NCI-H2196 (cell line): ENCODE measurements at regions not wholly inside any gene's neighbourhood (a gene's known extent, or its start where the extent isn't known, plus 50 kb on each side); places are given as distances from the start of the nearest gene placed in this dataset.
"Not testable (repeated sequence)": the region's sequence is repeated elsewhere in the genome, so short reads cannot be mapped to it uniquely, and the experiment has no call there.

ENCODE experiments used
- DNase-seq: peaks from one replicate; lab custom pipeline; 2025; ENCODE audit not compliant: unreplicated experiment; lab: John Stamatoyannopoulos, UW

GRCh38 chr2:150267651-150268415 lies 219.6 kb downstream of the RND3 start:
- no peak for DNase-seq

DNA sequence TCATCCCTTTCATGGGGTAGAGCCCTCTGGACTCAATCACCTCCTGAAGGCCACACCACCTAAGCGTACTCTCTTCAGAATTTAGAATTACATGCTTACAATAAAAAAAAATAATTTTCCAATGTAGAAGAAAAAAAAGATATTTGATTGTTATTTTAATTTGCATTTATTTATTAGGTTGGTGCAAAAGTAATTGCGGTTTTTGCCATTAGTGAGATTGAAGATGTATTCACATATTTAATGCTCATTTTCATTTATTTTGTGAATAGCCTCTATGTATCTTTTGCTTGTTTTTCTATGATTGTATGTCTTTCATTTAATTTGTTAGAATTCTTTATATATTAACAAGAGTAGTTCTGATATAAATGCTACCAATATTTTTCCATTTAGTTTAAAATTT lies 220.5 kb downstream of the RND3 start:
- no peak for DNase-seq

DNA sequence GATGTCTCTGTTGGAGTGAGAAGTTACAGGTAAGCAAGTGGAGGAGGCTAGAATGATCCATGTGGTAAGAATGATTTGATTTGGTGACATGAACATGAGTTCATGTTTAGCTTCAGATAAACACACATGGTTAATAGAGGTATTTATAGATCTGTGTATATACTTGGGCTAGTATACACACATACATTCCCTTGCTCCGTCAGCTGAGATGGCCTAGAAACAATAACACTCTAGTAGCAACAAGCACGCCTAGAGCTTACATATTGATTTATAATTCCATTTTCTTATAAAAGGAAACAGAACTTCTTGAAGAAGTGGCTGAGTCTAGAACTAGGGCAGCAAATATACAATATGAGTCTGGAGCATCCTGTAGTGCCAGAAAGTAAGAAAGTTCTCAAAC lies 223.0 kb downstream of the RND3 start:
- no peak for DNase-seq

DNA sequence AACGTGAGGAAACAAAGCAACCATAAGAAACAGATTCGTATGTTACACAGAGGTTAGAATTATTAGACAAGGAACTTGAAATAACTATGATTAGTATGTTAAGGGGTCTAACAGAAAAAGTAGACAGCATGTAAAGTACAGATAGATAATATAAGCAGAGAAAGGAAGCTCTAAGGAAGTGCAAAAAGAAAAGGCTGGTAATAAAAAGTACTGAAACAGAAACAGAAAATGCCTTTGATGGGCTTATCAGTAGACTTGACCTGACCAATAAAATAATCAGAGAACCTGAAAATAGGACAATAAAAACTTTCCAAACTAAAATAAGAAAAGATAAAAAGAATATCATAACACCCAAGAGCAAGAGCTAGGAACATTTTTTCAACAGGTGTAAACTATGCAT lies 225.8 kb downstream of the RND3 start:
- no peak for DNase-seq

DNA sequence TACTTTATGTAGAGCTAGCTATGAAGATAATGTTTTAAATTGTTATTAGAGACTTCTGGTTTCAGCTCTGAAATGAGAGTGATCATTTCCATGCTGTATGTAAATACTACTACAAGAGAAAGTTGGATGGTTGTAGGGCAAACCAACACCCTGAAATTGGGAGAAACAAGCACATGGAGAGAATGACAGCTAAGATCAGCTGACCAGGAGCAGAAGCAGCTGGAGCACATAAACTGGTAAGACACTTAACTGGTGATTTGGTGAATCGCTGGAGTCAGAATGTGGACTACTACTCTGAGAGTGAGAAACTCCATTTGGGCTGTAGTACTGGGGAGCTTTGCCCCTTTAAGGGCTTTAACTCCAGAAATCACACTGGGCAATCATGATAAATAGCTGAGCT lies 226.8 kb downstream of the RND3 start:
- DNase-seq = no peak

DNA sequence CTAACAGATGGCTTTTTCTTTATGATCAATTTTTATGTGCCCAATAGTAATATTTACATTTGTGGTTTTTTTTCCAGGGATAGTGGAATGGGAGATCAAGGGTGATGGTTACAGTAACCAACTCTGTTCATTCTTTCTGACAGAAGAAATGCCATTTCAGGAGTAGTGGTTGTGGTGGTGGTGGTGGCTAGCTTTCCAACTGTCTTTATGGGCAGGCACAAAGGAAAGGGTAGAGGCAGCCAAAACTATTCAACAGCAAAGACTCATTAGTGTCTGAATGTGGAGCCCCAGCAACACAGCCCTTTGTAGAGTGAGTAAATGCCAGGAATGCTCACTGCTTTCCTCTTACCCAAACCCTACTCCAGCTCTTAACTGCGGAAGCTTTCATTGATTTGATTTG lies 227.7 kb downstream of the RND3 start:
- DNase-seq = no peak

DNA sequence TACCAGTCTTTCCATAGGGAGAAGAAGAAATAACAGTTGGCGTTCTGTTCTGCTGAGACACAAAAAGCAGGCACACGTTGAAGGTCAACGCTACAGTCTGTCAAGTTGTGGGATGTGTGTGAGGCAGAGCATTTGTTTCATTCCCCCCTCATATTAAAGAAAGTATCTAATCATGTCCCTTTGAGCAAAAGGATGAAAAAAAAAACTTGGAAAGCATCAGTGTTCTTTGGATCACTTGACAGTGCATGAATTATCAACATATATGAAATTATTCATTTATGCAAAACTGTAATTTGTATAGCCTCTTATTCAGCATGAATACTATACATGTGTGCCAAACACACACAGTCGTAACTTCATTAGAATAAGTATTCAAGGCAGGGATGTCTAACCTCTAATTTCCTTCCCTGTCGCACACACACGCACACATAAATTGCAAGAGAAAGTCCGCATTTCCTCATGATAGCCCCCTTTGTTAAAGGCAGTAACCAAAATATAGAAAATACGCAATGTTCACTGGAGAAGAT lies 228.6 kb downstream of the RND3 start:
- DNase-seq = no peak

GRCh38 chr2:150256736-150257135 lies 230.7 kb downstream of the RND3 start:
- DNase-seq = no peak

DNA sequence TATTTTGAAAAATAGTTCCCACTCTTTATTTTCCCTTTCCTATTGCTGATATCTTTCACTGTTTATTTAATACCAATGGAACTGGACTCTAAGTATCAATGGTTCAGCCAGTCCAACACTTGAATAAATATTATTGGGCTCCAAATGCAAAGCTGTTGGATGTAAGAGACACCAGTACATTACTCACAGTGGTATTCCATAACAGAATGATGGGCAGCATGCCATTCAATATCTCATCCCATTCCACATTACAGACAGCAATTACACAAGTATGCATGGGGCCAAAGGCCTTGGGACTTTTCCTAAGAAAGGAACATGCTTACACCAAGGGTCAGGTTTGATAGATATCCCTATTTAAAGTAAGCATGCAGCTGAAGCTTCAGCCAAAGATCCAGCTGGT lies 231.9 kb downstream of the RND3 start:
- DNase-seq = no peak

DNA sequence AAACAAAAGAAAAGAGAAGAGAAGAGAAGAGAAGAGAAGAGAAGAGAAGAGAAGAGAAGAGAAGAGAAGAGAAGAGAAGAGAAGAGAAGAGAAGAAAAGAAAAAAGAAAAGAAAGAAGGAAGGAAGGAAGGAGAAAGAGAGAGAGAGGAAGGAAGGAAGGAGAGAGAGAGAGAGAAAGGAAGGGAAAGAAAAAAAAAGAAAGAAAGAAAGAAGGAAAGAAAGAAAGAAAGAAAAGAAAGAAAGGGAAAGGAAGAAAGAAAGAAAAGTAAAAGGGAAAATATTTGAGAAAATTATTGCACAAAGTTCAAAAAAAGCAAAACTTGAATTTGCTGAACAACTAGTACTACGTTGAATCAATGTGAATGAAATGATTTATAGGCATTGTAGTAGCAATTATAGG lies 237.7 kb downstream of the RND3 start:
- DNase-seq = not testable (repeated sequence)

DNA sequence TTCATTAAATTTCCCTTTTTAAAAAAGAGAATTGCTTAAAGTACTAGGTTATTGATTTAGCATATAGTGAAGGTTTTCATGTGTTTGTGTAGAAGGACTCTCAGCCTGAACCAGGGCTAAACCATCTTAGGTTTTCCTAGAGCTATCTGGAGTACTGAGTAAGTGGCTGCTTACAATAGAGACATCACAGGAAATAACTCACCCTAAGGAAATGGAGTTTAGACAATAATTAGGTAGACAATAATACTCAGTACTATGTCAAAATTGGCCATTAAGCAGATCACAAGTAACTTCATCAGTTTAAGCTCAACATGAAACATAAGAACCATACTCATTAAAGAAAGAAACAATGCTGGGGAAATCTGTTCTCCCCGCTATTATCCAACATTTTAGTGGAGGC lies 240.0 kb downstream of the RND3 start:
- no peak for DNase-seq

- no peak for DNase-seq
Observed at GRCh38 chr2:150234787-150235446, 252.6 kb downstream of the RND3 start.

- DNase-seq = no peak
Observed at GRCh38 chr2:150232871-150233270, 254.6 kb downstream of the RND3 start.

DNA sequence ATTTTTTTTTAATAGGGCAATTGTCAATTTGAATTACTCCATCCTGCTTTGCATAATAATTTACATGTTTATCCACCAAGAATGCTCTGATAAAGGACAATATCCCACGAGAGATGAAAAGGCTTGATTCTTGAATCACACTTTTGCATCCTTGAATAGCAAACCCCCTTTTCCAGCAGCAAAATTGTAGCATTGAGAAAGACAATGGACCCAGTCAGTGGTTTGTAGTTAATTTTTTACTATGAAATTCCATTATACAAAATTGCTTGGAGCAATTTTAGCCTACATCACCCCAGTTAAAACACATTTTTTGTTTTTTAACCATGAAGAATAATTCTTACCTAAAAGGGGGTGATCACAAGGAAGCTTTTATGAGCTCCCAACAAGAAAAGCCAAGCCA lies 255.1 kb downstream of the RND3 start:
- no peak for DNase-seq

DNA sequence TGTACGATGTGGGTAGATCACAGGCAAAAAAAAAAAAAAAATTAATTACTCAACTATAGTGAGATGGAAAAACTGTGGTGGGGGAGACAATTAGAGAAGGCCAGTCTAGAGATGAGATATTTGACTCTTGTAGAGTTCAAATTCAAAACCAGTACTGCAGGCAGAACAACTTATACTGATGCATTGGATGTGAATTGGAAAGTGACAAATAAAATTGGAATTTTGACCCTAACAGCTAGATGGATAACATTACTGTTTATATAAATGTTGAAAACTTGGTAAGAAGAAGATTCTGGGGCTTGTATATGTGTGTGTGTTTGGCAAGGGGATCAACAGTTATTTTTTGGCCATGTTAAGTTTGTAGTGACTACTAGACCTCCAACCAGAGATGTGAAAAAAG lies 256.9 kb downstream of the RND3 start:
- DNase-seq = no peak

GRCh38 chr2:150230004-150230403 lies 257.5 kb downstream of the RND3 start:
- DNase-seq = no peak

GRCh38 chr2:150228936-150229335 lies 258.5 kb downstream of the RND3 start:
- no peak for DNase-seq

DNA sequence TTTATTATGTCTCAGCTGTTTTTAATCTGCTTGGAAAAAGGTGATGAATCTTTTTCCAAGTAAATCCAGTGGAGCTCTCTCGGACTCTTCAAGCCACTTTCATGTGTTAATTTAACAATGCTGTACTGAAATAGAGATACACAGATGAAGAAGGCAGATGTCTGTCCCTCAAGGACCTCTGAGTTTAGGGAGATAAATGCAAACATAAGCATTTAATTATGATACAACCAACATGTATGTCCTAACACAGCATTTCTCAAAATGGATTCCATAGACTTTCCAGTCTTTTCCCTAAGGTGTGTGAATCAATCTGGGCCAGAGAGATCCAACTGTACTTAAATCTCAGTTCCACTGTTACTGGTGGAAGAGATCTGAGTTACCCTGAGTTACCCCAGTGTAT lies 262.4 kb downstream of the RND3 start:
- no peak for DNase-seq

- DNase-seq = no peak
Observed at GRCh38 chr2:150224321-150224720, 263.1 kb downstream of the RND3 start.

GRCh38 chr2:150222942-150223341 lies 264.5 kb downstream of the RND3 start:
- DNase-seq = no peak

DNA sequence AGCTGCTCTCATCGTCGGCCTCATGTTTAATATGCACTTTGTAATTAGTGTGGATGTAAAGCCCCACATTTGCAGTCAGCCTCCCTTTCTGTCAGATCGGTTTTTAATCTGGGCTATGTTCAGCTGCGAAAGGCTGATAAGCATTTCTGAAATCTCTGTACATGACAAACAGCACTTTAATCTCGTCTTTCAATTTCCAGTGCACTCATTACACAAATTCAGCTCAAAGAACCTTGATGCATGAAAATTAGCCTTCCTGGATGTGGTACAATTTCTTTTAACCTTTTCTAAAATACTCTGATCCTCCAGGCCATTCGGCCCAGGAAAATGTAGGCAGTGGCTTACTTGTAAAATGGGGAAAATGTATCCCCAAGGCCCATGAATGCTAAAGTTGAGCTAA lies 265.1 kb downstream of the RND3 start:
- no peak for DNase-seq

DNA sequence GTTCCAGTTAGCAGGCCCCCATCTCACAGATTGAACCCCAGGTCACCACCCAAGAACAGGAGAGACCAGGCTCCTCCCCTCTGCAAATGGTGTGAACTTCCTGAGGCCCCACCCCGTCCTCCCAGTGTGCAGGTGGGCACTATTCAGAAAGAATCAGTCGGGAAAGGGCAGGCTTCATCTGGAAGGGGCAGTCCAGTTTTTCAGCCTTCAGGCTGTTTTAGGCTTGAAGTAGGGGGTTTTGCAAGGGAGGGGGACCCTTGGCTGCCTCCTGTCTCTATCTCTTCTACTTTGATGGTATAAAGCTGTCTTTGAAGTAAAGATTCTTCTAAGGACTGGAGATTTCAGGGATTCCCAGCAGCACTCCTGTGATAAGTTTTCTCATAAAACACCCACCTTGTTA lies 267.6 kb downstream of the RND3 start:
- DNase-seq = no peak

- DNase-seq = no peak
Observed at GRCh38 chr2:150215041-150215440, 272.4 kb downstream of the RND3 start.
